Ectodermal cell (in vitro differentiated cells): ENCODE measurements at regions not wholly inside any gene's neighbourhood (a gene's known extent, or its start where the extent isn't known, plus 50 kb on each side); places are given as distances from the start of the nearest gene placed in this dataset.

Experiments used
- H3K27ac ChIP-seq: 2 replicates; pipeline ENCODE4 v1.7.0; 2013; ENCODE audit warnings: mild to moderate bottlenecking, low read depth, low read length; ENCODE audit not compliant: insufficient read depth, poor library complexity, severe bottlenecking
- H3K27me3 ChIP-seq: 2 replicates; pipeline ENCODE4 v1.7.0; 2013; ENCODE audit warnings: mild to moderate bottlenecking, low read length; ENCODE audit not compliant: insufficient read depth, control insufficient read depth, poor library complexity, severe bottlenecking
- H3K36me3 ChIP-seq: one replicate; pipeline ENCODE4 v1.7.0; 2013; ENCODE audit warnings: low read length; ENCODE audit not compliant: control insufficient read depth, insufficient read depth
- H3K4me1 ChIP-seq: one replicate; pipeline ENCODE4 v1.7.0; 2013; ENCODE audit warnings: low read length; ENCODE audit not compliant: control insufficient read depth, insufficient read depth
- H3K4me3 ChIP-seq: 2 replicates; pipeline ENCODE4 v1.7.0; 2013; ENCODE audit warnings: low read depth, low read length, control low read depth; ENCODE audit not compliant: insufficient read depth
- H3K9me3 ChIP-seq: 2 replicates; pipeline ENCODE4 v1.7.0; 2013; ENCODE audit warnings: mild to moderate bottlenecking, low read length, moderate library complexity; ENCODE audit not compliant: control insufficient read depth
- WGBS, 2 experiments: methylation state at CpG; one replicate each; pipeline ENCODE4 v1.1.7; 2013; ENCODE audit warnings: missing lambda C conversion rate in 2 of 2; 5-methylcytosine and 5-hydroxymethylcytosine counted together

DNA sequence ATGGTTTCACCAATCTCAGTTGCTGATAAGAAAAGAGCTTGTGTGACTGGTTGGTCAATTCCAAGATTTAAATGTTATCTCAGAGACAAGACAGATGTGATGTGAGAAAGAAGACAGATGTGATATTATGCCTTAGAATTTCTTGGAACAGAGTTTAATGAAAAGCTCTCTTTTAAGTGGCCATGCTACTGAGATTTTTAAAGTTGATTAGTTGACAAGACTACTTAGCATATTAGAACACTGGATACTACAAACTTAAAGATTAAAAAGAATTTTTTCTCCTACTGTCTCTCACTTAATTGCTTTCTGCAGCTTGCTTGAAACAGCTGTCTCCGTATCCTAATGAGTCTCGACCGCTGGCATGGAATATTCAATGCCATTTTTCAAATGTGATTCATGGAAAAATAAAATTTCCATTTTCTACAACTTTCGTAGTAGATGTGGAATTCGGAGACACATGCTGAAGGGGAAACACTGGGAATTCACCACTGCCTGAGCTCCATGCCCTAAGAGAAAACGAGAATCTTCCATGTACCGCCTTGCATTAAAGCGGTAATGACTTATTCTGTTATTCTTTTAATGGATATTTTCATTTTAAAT is 634.2 kb upstream of the SETBP1 start:
- 89 to 95% methylated on average over 8 of the region's 8 CpGs for WGBS, 2 experiments
- no peaks in the 10 kb centered on the region for H3K36me3 ChIP-seq
- H3K27me3 ChIP-seq: no peaks in the 10 kb centered on the region
- no peaks in the 10 kb centered on the region for H3K9me3 ChIP-seq
- H3K4me1 ChIP-seq: no peaks in the 10 kb centered on the region
- H3K4me3 ChIP-seq: no peak overlapping the region
- no peak overlapping the region for H3K27ac ChIP-seq

GRCh38 chr18:44047585-44047984 is 633.1 kb upstream of the SETBP1 start:
- Histone ChIP-seq H3K27ac (no peak overlapping the region), H3K4me1 (no peaks in the 10 kb centered on the region)

GRCh38 chr18:44048435-44048834 is 632.3 kb upstream of the SETBP1 start:
- H3K4me3 ChIP-seq: no peak overlapping the region
- H3K27me3 ChIP-seq: no peaks in the 10 kb centered on the region
- H3K27ac ChIP-seq: no peak overlapping the region
- WGBS, 2 experiments: 84 to 100% methylated on average over 1 of the region's 3 CpGs
- no peaks in the 10 kb centered on the region for H3K9me3 ChIP-seq
- no peaks in the 10 kb centered on the region for H3K4me1 ChIP-seq
- no peaks in the 10 kb centered on the region for H3K36me3 ChIP-seq

More at GRCh38 chr18:44047585-44047984, 633.1 kb upstream of the SETBP1 start:
- no peaks in the 10 kb centered on the region for H3K9me3 ChIP-seq
- H3K36me3 ChIP-seq: no peaks in the 10 kb centered on the region
- WGBS, 2 experiments: 93 to 94% methylated on average over 3 of the region's 3 CpGs
- H3K27me3 ChIP-seq: no peaks in the 10 kb centered on the region
- no peak overlapping the region for H3K4me3 ChIP-seq

- no peak overlapping the region for H3K4me3 ChIP-seq
- no peaks in the 10 kb centered on the region for H3K27me3 ChIP-seq
- H3K36me3 ChIP-seq: no peaks in the 10 kb centered on the region
- no peaks in the 10 kb centered on the region for H3K4me1 ChIP-seq
- H3K9me3 ChIP-seq: no peaks in the 10 kb centered on the region
- no peak overlapping the region for H3K27ac ChIP-seq
- 77 to 91% methylated on average over 2 of the region's 2 CpGs for WGBS, 2 experiments
Measured at GRCh38 chr18:44048846-44049245, 631.8 kb upstream of the SETBP1 start.

DNA sequence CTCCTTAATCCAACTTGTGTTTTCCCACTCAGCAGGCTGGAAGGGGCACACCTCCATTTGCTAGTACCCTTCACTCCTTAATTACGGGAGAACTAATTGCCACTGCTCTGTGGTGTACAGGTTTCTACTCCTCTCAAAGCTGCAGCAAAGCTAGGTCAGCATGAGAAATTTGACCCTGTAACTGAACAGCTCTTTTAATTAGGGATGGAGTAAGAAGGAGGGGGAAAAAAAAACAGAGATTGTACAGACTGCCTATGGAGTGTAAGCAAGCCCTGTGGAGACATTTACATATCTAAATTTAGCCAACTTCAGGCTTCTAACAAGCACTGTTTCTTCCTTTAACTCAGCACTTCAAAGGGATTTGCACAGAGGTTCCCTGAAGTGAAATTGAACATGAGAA is 629.7 kb upstream of the SETBP1 start:
- H3K4me1 ChIP-seq: no peaks in the 10 kb centered on the region

GRCh38 chr18:44054514-44054913 is 626.2 kb upstream of the SETBP1 start:
- Histone ChIP-seq H3K9me3 (no peaks in the 10 kb centered on the region), H3K4me3 (no peak overlapping the region), H3K27ac (no peak overlapping the region), H3K4me1 (no peaks in the 10 kb centered on the region), H3K36me3 (no peaks in the 10 kb centered on the region), H3K27me3 (no peaks in the 10 kb centered on the region)
- 88% methylated on average over 1 of the region's 1 CpG; no CpG with 5 or more reads in 1 of the 2 experiments for WGBS, 2 experiments

More for the DNA sequence above, 629.7 kb upstream of the SETBP1 start:
- H3K27me3 ChIP-seq: no peaks in the 10 kb centered on the region
- H3K9me3 ChIP-seq: no peaks in the 10 kb centered on the region
- no peak overlapping the region for H3K27ac ChIP-seq
- WGBS, 2 experiments: 44 to 52% methylated on average over 1 of the region's 1 CpG
- no peak overlapping the region for H3K4me3 ChIP-seq
- H3K36me3 ChIP-seq: no peaks in the 10 kb centered on the region

- no peaks in the 10 kb centered on the region for H3K27me3 ChIP-seq
- H3K4me3 ChIP-seq: no peak overlapping the region
- no peak overlapping the region for H3K27ac ChIP-seq
- no peaks in the 10 kb centered on the region for H3K4me1 ChIP-seq
- H3K9me3 ChIP-seq: no peaks in the 10 kb centered on the region
- no peaks in the 10 kb centered on the region for H3K36me3 ChIP-seq
- WGBS, 2 experiments: 90 to 92% methylated on average over 3 of the region's 3 CpGs
Measured at GRCh38 chr18:44060197-44060596, 620.5 kb upstream of the SETBP1 start.

DNA sequence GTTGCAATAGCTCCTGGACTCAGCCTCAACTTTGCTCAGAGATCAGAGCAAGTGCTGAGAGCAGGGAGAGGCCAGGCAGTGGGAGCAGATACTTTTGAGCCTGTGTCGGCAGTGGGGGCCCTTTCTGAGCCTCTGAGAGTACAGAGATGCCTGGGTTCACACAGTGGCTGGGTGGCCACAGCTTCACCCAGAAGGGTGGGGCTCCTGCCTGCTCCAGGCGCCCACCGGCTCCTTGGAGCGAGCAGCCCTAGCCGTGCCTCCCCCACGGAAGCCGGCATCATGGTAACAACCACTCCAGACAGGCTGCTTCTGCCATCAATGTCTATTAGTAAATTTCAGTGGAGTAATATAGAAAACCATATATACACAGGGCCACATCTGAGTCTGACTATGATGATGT is 619.2 kb upstream of the SETBP1 start:
- no peaks in the 10 kb centered on the region for H3K4me1 ChIP-seq
- H3K36me3 ChIP-seq: no peaks in the 10 kb centered on the region
- H3K27me3 ChIP-seq: no peaks in the 10 kb centered on the region
- H3K27ac ChIP-seq: no peak overlapping the region
- no peak overlapping the region for H3K4me3 ChIP-seq
- WGBS, 2 experiments: 92 to 97% methylated on average over 7 of the region's 7 CpGs
- no peaks in the 10 kb centered on the region for H3K9me3 ChIP-seq

DNA sequence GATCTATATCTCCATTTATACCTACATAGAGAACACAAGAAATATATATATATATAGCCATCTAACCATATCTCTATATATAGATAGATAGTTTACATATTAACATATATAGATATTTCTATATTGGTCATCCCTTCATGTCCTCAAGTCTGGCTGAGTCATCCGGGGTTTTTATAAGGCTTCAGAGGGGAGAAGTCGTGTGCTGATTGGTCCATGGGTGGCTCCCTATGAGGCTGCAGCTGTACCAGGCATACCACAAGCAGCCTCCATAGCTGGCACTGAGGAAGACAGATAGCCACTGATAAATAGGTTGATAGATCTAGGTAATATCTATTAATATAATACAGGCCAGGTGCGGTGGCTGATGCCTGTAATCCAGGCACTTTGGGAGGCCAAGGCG is 618.3 kb upstream of the SETBP1 start:
- no peak overlapping the region for H3K4me3 ChIP-seq
- no peak overlapping the region for H3K27ac ChIP-seq
- no peaks in the 10 kb centered on the region for H3K4me1 ChIP-seq
- H3K9me3 ChIP-seq: no peaks in the 10 kb centered on the region
- H3K36me3 ChIP-seq: no peaks in the 10 kb centered on the region
- WGBS, 2 experiments: 92 to 96% methylated on average over 4 of the region's 4 CpGs
- no peaks in the 10 kb centered on the region for H3K27me3 ChIP-seq

- Histone ChIP-seq H3K27ac (no peak overlapping the region), H3K9me3 (no peaks in the 10 kb centered on the region), H3K4me1 (no peaks in the 10 kb centered on the region), H3K4me3 (no peak overlapping the region), H3K36me3 (no peaks in the 10 kb centered on the region), H3K27me3 (no peaks in the 10 kb centered on the region)
- 92 to 93% methylated on average over 3 of the region's 3 CpGs for WGBS, 2 experiments
Measured at GRCh38 chr18:44065206-44065605, 615.5 kb upstream of the SETBP1 start.

GRCh38 chr18:44066541-44066940 is 614.1 kb upstream of the SETBP1 start:
- H3K4me3 ChIP-seq: no peak overlapping the region
- no peaks in the 10 kb centered on the region for H3K9me3 ChIP-seq
- H3K27me3 ChIP-seq: no peaks in the 10 kb centered on the region
- H3K27ac ChIP-seq: no peak overlapping the region
- 91 to 100% methylated on average over 1 of the region's 1 CpG for WGBS, 2 experiments
- no peaks in the 10 kb centered on the region for H3K4me1 ChIP-seq
- H3K36me3 ChIP-seq: no peaks in the 10 kb centered on the region
